ENCODE measurements at regions not wholly inside any gene's neighbourhood (a gene's known extent, or its start where the extent isn't known, plus 50 kb on each side); places are given as distances from the start of the nearest gene placed in this dataset.

- Histone ChIP-seq H3K27ac (peak overlapping the region in 1 of 2 donors; percentile 73), H3K4me3 (peak overlapping the region; percentile 27)
- DNase-seq (ENCODE audit: low spot score), result peak; percentile 78
- TF ChIP-seq, protein P1, sequence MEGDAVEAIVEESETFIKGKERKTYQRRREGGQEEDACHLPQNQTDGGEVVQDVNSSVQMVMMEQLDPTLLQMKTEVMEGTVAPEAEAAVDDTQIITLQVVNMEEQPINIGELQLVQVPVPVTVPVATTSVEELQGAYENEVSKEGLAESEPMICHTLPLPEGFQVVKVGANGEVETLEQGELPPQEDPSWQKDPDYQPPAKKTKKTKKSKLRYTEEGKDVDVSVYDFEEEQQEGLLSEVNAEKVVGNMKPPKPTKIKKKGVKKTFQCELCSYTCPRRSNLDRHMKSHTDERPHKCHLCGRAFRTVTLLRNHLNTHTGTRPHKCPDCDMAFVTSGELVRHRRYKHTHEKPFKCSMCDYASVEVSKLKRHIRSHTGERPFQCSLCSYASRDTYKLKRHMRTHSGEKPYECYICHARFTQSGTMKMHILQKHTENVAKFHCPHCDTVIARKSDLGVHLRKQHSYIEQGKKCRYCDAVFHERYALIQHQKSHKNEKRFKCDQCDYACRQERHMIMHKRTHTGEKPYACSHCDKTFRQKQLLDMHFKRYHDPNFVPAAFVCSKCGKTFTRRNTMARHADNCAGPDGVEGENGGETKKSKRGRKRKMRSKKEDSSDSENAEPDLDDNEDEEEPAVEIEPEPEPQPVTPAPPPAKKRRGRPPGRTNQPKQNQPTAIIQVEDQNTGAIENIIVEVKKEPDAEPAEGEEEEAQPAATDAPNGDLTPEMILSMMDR (IDR thresholded peaks at IDR 0.05), result no peak
Measured at GRCh38 chr21:35428489-35428888, 379.4 kb upstream of the RUNX1 start.

GRCh38 chr21:35428001-35428320 lies 378.9 kb upstream of the RUNX1 start:
- TF ChIP-seq, protein P1 (IDR thresholded peaks at IDR 0.05), result no peak
- Histone ChIP-seq H3K27ac (peak overlapping the region in 1 of 2 donors; percentile 73), H3K4me3 (no peak overlapping the region)
- no peak for DNase-seq (ENCODE audit: low spot score)

GRCh38 chr21:35427320-35428000 lies 378.4 kb upstream of the RUNX1 start:
- no peak overlapping the region for H3K27ac ChIP-seq
- TF ChIP-seq, protein P1 (IDR thresholded peaks at IDR 0.05), result no peak
- no peak for DNase-seq (ENCODE audit: low spot score)

DNA sequence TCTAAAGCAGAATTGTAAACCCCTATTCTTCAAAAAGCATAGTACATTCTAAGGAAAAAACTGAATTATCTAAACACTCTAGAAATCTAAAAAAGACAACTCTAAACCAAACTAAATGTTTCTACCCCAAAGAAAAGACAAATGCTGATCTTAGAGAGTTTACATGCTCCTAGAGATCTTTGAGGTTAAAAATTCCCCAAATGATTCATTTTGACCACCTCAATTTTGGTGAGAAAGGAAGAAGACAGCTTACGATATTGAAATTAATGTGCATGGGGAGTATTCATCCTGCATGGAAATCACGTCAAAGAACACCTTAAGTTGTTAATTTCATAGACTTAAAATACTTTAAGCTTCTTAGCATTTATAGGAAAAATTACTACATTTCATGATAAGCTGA lies 377.8 kb upstream of the RUNX1 start:
- Histone ChIP-seq H3K27ac (no peak overlapping the region), H3K4me3 (no peak overlapping the region)
- DNase-seq (ENCODE audit: low spot score), result no peak
- TF ChIP-seq, protein P1 (IDR thresholded peaks at IDR 0.05), result no peak

More at GRCh38 chr21:35427320-35428000, 378.4 kb upstream of the RUNX1 start:
- H3K4me3 ChIP-seq, result no peak overlapping the region

DNA sequence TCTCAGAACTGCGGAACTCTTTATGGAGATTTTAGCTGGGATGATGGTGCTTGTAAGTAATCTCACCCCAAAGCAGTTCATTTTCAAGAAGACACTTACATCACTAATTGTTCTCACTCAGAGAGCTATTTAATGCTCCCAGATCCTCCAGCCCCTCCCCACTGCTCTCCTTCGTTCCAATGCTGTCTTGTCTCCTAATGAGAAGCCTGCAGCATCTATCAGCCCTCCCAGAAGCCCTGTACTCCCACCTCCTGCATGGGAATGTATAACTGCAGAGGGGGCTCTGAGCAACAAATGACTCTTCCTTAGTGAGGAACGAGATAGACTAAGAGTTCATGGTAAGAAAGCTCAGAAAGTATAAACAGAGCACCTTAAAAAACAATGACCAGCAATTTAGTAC lies 377.4 kb upstream of the RUNX1 start:
- TF ChIP-seq, protein P1 (IDR thresholded peaks at IDR 0.05), result no peak
- H3K27ac ChIP-seq, result no peak overlapping the region
- no peak overlapping the region for H3K4me3 ChIP-seq
- DNase-seq (ENCODE audit: low spot score), result no peak

DNA sequence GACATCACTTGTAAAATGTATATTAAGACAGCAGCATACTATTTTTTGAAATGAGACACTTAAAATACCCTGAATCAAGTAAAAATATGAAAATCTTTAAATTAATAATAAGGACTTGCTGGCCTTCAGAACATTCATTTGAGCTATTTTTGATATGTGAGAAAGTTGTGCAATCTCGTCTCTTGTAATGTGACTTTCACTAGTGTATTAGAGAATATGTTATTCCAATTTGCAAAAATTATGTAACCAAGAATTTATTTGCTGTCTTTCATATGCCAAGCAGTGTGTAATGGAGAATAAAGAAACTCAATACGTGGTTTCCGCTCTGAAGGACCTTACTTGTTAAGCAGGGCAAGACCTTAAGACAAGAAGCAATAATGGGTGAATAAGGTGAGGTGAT lies 375.0 kb upstream of the RUNX1 start:
- Histone ChIP-seq H3K27ac (no peak overlapping the region), H3K4me3 (no peak overlapping the region)
- no peak for DNase-seq (ENCODE audit: low spot score)
- TF ChIP-seq, protein P1 (IDR thresholded peaks at IDR 0.05), result no peak

- H3K4me3 ChIP-seq, result no peak overlapping the region
- peak overlapping the region in 1 of 2 donors; percentile 48 for H3K27ac ChIP-seq
- no peak for DNase-seq (ENCODE audit: low spot score)
- TF ChIP-seq, protein P1 (IDR thresholded peaks at IDR 0.05), result no peak
Measured at GRCh38 chr21:35423709-35424108, 374.6 kb upstream of the RUNX1 start.
